PC-9 (cell line): ENCODE measurements at regions not wholly inside any gene's neighbourhood (a gene's known extent, or its start where the extent isn't known, plus 50 kb on each side); places are given as distances from the start of the nearest gene placed in this dataset.

ENCODE experiments used
- BruUV-seq: library from RNA; stranded (reverse); fragments of 400-500 nt; replicated peaks from 2 replicates; lab custom pipeline; 2021; lab: Mats Ljungman, UMichigan
- CTCF ChIA-PET: fragments of 300-600 bp; sonication (Branson Sonifier 250); formaldehyde crosslinking; loops from one replicate; lab custom pipeline; 2022; ENCODE audit warnings: antibody characterized with exemption; lab: Charles Lee
- POLR2A ChIA-PET: fragments of 300-600 bp; sonication (Branson Sonifier 250); formaldehyde crosslinking; loops from one replicate; lab custom pipeline; 2022; ENCODE audit warnings: antibody characterized with exemption; ENCODE audit not compliant: unreplicated experiment; lab: Charles Lee
- DNase-seq, 2 experiments: peaks; one replicate each; pipeline versions ENCODE4 v3.0.0 to v3.0.0-alpha.2; 2015 to 2022; ENCODE audit warnings: mixed read lengths in 1 of 2
- H2AFZ ChIP-seq: fragments of 200-600 bp; sonication (generic); 2 replicates; pipeline ENCODE4 v1.8.1; 2017; ENCODE audit warnings: antibody characterized with exemption
- H3F3A ChIP-seq: fragments of 200-600 bp; sonication (generic); 2 replicates; pipeline ENCODE4 v1.8.1; 2017; ENCODE audit warnings: antibody characterized with exemption, mild to moderate bottlenecking, low read depth; ENCODE audit not compliant: insufficient read depth
- H3K27ac ChIP-seq: fragments of 200-600 bp; sonication (generic); 2 replicates; pipeline ENCODE4 v1.6.1; 2016; ENCODE audit warnings: mixed run types
- H3K27me3 ChIP-seq: fragments of 200-600 bp; sonication (generic); 2 replicates; pipeline ENCODE4 v1.6.1; 2016; ENCODE audit warnings: low read depth, mixed run types; ENCODE audit not compliant: insufficient read depth
- H3K36me3 ChIP-seq: fragments of 200-600 bp; sonication (generic); 2 replicates; pipeline ENCODE4 v1.6.1; 2016; ENCODE audit warnings: low read depth, mixed run types
- H3K4me1 ChIP-seq: fragments of 200-600 bp; sonication (generic); replicated peaks from 2 replicates; pipeline ENCODE4 v1.6.1; 2016; ENCODE audit warnings: mixed run types; ENCODE audit not compliant: insufficient read depth
- H3K4me2 ChIP-seq: fragments of 200-600 bp; sonication (generic); 2 replicates; pipeline ENCODE4 v1.6.1; 2017; ENCODE audit warnings: mixed run types
- H3K4me3 ChIP-seq: fragments of 200-600 bp; sonication (generic); 2 replicates; pipeline ENCODE4 v1.6.1; 2016; ENCODE audit warnings: mixed run types
- H3K79me2 ChIP-seq: fragments of 200-600 bp; sonication (generic); 2 replicates; pipeline ENCODE4 v1.6.1; 2017; ENCODE audit warnings: low read depth, mixed run types
- H3K9me2 ChIP-seq: fragments of 200-600 bp; sonication (generic); 2 replicates; pipeline ENCODE4 v1.8.1; 2017; ENCODE audit warnings: mild to moderate bottlenecking; ENCODE audit not compliant: insufficient read depth
- H3K9me3 ChIP-seq: fragments of 200-600 bp; sonication (generic); 2 replicates; pipeline ENCODE4 v1.8.1; 2016; ENCODE audit warnings: low read depth; ENCODE audit not compliant: insufficient read depth
- H4K20me1 ChIP-seq: fragments of 200-600 bp; sonication (generic); 2 replicates; pipeline ENCODE4 v1.8.1; 2017; ENCODE audit not compliant: insufficient read depth
- EZH2 ChIP-seq: fragments of 200-600 bp; sonication (generic); IDR thresholded peaks from 2 replicates; pipeline ENCODE4 v1.8.0; 2017; ENCODE audit warnings: antibody characterized with exemption, low read depth
- intact Hi-C: fragments of 100-400 bp; cut with micrococcal nuclease; formaldehyde crosslinking; loops from one replicate; pipeline ENCODE4 v1.10.0; 2022; ENCODE audit not compliant: unreplicated experiment
- TF ChIP-seq, protein P1 (sequence below): fragments of 200-600 bp; sonication (generic); conservative IDR thresholded peaks from 2 replicates; pipeline ENCODE4 v1.6.1; 2017; ENCODE audit warnings: mixed run types, antibody characterized with exemption, mild to moderate bottlenecking, moderate library complexity

- POLR2A ChIA-PET, result no interaction called here
These were observed 650.5 kb upstream of the SLC10A2 start for GRCh38 chr13:103716718-103717117.

DNA sequence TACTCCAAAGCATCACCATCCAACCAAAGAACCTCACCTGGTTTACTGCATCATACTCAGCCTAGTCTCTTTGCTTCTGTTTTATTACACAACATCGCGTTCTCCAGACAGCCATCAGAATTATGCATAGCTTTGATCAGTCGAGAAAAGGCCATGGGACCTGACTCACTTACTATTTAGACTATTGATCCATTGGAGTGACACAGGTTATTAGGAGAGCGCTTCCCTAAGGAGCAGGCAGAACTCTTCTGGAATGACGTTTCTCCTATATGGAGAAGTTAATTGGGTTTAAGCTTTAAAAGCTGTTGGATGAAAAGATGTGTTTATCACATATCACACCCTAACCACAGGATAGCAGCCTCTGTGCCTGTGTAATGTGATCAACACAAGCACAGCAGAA lies 649.1 kb upstream of the SLC10A2 start:
- no peak overlapping the region for H3K27ac ChIP-seq
- no peaks in the 10 kb centered on the region for H3F3A ChIP-seq
- no peaks in the 10 kb centered on the region for H3K27me3 ChIP-seq
- no peak overlapping the region for H2AFZ ChIP-seq
- H3K4me1 ChIP-seq, result no peaks in the 10 kb centered on the region
- no peaks in the 10 kb centered on the region for H3K9me2 ChIP-seq
- no peak overlapping the region for H3K4me2 ChIP-seq
- TF ChIP-seq EZH2, result no peak
- TF ChIP-seq, protein P1, sequence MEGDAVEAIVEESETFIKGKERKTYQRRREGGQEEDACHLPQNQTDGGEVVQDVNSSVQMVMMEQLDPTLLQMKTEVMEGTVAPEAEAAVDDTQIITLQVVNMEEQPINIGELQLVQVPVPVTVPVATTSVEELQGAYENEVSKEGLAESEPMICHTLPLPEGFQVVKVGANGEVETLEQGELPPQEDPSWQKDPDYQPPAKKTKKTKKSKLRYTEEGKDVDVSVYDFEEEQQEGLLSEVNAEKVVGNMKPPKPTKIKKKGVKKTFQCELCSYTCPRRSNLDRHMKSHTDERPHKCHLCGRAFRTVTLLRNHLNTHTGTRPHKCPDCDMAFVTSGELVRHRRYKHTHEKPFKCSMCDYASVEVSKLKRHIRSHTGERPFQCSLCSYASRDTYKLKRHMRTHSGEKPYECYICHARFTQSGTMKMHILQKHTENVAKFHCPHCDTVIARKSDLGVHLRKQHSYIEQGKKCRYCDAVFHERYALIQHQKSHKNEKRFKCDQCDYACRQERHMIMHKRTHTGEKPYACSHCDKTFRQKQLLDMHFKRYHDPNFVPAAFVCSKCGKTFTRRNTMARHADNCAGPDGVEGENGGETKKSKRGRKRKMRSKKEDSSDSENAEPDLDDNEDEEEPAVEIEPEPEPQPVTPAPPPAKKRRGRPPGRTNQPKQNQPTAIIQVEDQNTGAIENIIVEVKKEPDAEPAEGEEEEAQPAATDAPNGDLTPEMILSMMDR, result no peak
- H3K79me2 ChIP-seq, result no peaks in the 10 kb centered on the region
- H4K20me1 ChIP-seq, result no peaks in the 10 kb centered on the region
- intact Hi-C loops, result no loop called here
- no peak overlapping the region for H3K4me3 ChIP-seq
- no peak for DNase-seq
- ChIA-PET CTCF (no interaction called here), POLR2A (no interaction called here)
- H3K36me3 ChIP-seq, result no peaks in the 10 kb centered on the region
- H3K9me3 ChIP-seq, result no peaks in the 10 kb centered on the region
- no TSS peak for BruUV-seq

More at GRCh38 chr13:103716718-103717117, 650.5 kb upstream of the SLC10A2 start:
- Histone ChIP-seq H3K79me2 (no peaks in the 10 kb centered on the region), H3K9me2 (peaks cover 3% of the 10 kb centered on the region; the same call in 1 of the 2 replicates), H3K4me3 (no peak overlapping the region), H3K4me1 (no peaks in the 10 kb centered on the region), H2AFZ (no peak overlapping the region), H3F3A (no peaks in the 10 kb centered on the region), H3K27ac (no peak overlapping the region), H3K9me3 (no peaks in the 10 kb centered on the region), H3K27me3 (no peaks in the 10 kb centered on the region), H3K36me3 (no peaks in the 10 kb centered on the region), H4K20me1 (no peaks in the 10 kb centered on the region), H3K4me2 (no peak overlapping the region)
- intact Hi-C loops, result no loop called here
- no TSS peak for BruUV-seq
- CTCF ChIA-PET, result no interaction called here
- TF ChIP-seq EZH2, result no peak
- TF ChIP-seq, protein P1, result no peak
- DNase-seq, result no peak

DNA sequence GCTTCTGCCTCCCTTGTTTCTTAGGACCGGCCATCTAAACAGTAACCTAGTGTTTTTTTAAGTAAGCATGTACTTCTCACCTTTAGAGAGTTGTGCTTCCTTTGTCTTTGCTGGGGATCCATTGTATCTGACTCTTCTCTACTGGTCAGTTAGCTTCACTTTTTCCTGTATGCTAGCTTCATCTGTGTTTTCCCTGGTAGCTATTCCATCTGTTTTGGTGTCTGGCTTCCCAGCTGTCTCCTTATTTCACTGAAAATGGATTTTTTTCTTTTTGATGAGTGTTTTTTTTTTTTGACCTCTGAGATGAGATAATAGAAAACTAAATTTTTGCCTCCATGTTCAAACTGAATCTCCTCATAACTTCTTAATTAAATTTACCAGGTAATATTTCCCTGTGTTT lies 637.0 kb upstream of the SLC10A2 start:
- Histone ChIP-seq H3K27me3 (no peaks in the 10 kb centered on the region), H2AFZ (no peak overlapping the region), H3K4me3 (no peak overlapping the region), H3F3A (no peaks in the 10 kb centered on the region), H3K4me1 (no peaks in the 10 kb centered on the region), H3K4me2 (no peak overlapping the region), H4K20me1 (no peaks in the 10 kb centered on the region), H3K36me3 (no peaks in the 10 kb centered on the region), H3K79me2 (no peaks in the 10 kb centered on the region), H3K27ac (no peak overlapping the region), H3K9me3 (no peaks in the 10 kb centered on the region), H3K9me2 (no peaks in the 10 kb centered on the region)
- CTCF ChIA-PET, result no interaction called here
- POLR2A ChIA-PET, result no interaction called here
- no peak for DNase-seq
- TF ChIP-seq, protein P1, result no peak
- BruUV-seq, result no TSS peak
- intact Hi-C loops, result no loop called here
